D721Med (cell line): ENCODE measurements at regions not wholly inside any gene's neighbourhood (a gene's known extent, or its start where the extent isn't known, plus 50 kb on each side); places are given as distances from the start of the nearest gene placed in this dataset.

Experiments used
- DNase-seq: peaks from one replicate; pipeline ENCODE4 v3.0.0; 2011; ENCODE audit warnings: low spot score; ENCODE audit not compliant: insufficient read length
- FAIRE-seq: peaks from 2 replicates; lab custom pipeline; 2011; peaks lifted over from hg19 to GRCh38; lab: Jason Lieb, UNC
- CTCF ChIP-seq: IDR thresholded peaks from 2 replicates; pipeline ENCODE4 v1.5.1; 2012; ENCODE audit warnings: mild to moderate bottlenecking, control low read depth; ENCODE audit not compliant: insufficient read depth; ENCODE audit errors: missing control alignments

GRCh38 chr2:497770-498492, 179.3 kb downstream of the TMEM18 start:
- TF ChIP-seq CTCF, result no peak
- FAIRE-seq (no peak), DNase-seq (no peak)

GRCh38 chr2:496729-497128, 180.5 kb downstream of the TMEM18 start:
- no peak for TF ChIP-seq CTCF
- DNase-seq (no peak), FAIRE-seq (no peak)

GRCh38 chr2:495745-496275, 181.4 kb downstream of the TMEM18 start:
- DNase-seq, result no peak
- FAIRE-seq, result no peak
- no peak for TF ChIP-seq CTCF

- no peak for TF ChIP-seq CTCF
- DNase-seq, result no peak
- FAIRE-seq, result no peak
Measured at GRCh38 chr2:494853-495252, 182.4 kb downstream of the TMEM18 start.

- FAIRE-seq, result no peak
- no peak for TF ChIP-seq CTCF
- DNase-seq, result no peak
Measured at GRCh38 chr2:493228-493627, 184.0 kb downstream of the TMEM18 start.

- no peak for TF ChIP-seq CTCF
- FAIRE-seq, result no peak
- DNase-seq, result no peak
Measured at GRCh38 chr2:492178-492577, 185.0 kb downstream of the TMEM18 start.

GRCh38 chr2:489838-490237, 187.4 kb downstream of the TMEM18 start:
- no peak for FAIRE-seq
- TF ChIP-seq CTCF, result no peak
- DNase-seq, result no peak
